GM19463 (cell line): ENCODE measurements at regions not wholly inside any gene's neighbourhood (a gene's known extent, or its start where the extent isn't known, plus 50 kb on each side); places are given as distances from the start of the nearest gene placed in this dataset.
"Not testable (repeated sequence)": the region's sequence is repeated elsewhere in the genome, so short reads cannot be mapped to it uniquely, and the experiment has no call there.

Experiments used
- ATAC-seq: cut with Tn5 transposase; IDR thresholded peaks from one replicate; pipeline ENCODE4 v1.9.1; 2021; ENCODE audit warnings: mild to moderate bottlenecking, moderate library complexity; ENCODE audit not compliant: unreplicated experiment

- not testable (repeated sequence) for ATAC-seq
Measured at GRCh38 chr14:53242898-53243297, 89.8 kb upstream of the DDHD1 start.

GRCh38 chr14:53237488-53237887, 84.4 kb upstream of the DDHD1 start:
- ATAC-seq, result no peak

- ATAC-seq, result no peak
Measured at GRCh38 chr14:53236708-53237107, 83.6 kb upstream of the DDHD1 start.

- ATAC-seq, result no peak
Measured at GRCh38 chr14:53231171-53231570, 78.0 kb upstream of the DDHD1 start.

- no peak for ATAC-seq
Measured at GRCh38 chr14:53228966-53229365, 75.8 kb upstream of the DDHD1 start.

- ATAC-seq, result no peak
Measured at GRCh38 chr14:53227154-53227718, 74.1 kb upstream of the DDHD1 start.

GRCh38 chr14:53226553-53226952, 73.4 kb upstream of the DDHD1 start:
- no peak for ATAC-seq

GRCh38 chr14:53220914-53221313, 67.8 kb upstream of the DDHD1 start:
- ATAC-seq, result no peak

GRCh38 chr14:53218161-53218560, 65.0 kb upstream of the DDHD1 start:
- ATAC-seq, result no peak

GRCh38 chr14:53217316-53217994, 64.3 kb upstream of the DDHD1 start:
- ATAC-seq, result peak; percentile 99

GRCh38 chr14:53216955-53217315, 63.8 kb upstream of the DDHD1 start:
- ATAC-seq, result not testable (repeated sequence)

GRCh38 chr14:53216478-53216877, 63.4 kb upstream of the DDHD1 start:
- not testable (repeated sequence) for ATAC-seq

- ATAC-seq, result no peak
Measured at GRCh38 chr14:53215101-53215500, 62.0 kb upstream of the DDHD1 start.

- no peak for ATAC-seq
Measured at GRCh38 chr14:53214384-53214783, 61.3 kb upstream of the DDHD1 start.

- no peak for ATAC-seq
Measured at GRCh38 chr14:53213761-53214160, 60.6 kb upstream of the DDHD1 start.

GRCh38 chr14:53209370-53209769, 56.2 kb upstream of the DDHD1 start:
- ATAC-seq, result no peak
